ENCODE measurements at regions not wholly inside any gene's neighbourhood (a gene's known extent, or its start where the extent isn't known, plus 50 kb on each side); places are given as distances from the start of the nearest gene placed in this dataset.

DNA sequence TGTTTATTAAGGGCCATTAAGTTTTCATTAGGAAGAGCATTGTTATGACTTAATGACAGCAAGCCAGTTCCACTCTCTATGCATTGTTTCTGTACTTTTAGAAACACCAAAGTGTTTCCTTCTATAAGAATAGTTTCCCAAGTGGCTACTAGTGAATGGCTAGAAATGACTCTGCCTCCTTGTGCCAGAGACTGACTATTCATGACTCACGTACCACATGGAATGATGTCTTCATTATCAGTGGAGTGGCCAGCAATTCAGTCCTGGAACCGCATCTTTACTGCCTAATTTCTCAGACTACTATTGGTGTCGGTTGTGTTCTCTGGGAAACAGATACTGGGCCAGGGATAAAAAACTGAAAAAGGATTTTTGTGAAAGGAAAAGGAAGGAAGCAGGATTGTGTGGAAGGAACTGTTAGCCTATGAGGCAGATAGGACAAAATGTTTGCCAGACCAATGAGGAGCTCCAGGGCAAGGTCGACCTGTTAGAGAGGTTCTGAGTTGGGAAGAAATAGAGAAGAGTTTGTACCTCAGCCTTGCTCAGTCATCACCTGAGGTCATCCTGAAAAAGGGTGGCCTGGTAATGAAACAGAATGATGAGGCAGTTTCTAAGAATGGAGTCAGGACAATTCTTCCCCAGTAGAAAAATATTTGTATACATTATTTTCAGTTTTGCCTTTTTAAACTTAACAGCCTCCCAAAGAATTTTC, 218.6 kb downstream of the SPCS3 start:
- Histone ChIP-seq H2AFZ (no peak overlapping the region), H3K9me3 (ENCODE audit: insufficient read depth, low read depth) (no peaks in the 10 kb centered on the region), H3K9me2 (ENCODE audit: insufficient read depth) (no peaks in the 10 kb centered on the region), H4K20me1 (ENCODE audit: insufficient read depth) (no peaks in the 10 kb centered on the region), H3K4me1 (replicated peaks; ENCODE audit: insufficient read depth) (no peaks in the 10 kb centered on the region), H3K4me2 (no peak overlapping the region), H3F3A (ENCODE audit: insufficient read depth, low read depth) (no peaks in the 10 kb centered on the region), H3K4me3 (no peak overlapping the region), H3K27ac (no peak overlapping the region), H3K79me2 (ENCODE audit: low read depth) (no peaks in the 10 kb centered on the region), H3K27me3 (ENCODE audit: insufficient read depth, low read depth) (no peaks in the 10 kb centered on the region), H3K36me3 (ENCODE audit: low read depth) (no peaks in the 10 kb centered on the region)
- ChIA-PET CTCF (no interaction called here), POLR2A (ENCODE audit: unreplicated experiment) (no interaction called here)
- no TSS peak for BruUV-seq (replicated peaks)
- no peak for TF ChIP-seq CTCF (conservative IDR thresholded peaks at IDR 0.05)
- TF ChIP-seq EZH2 (IDR thresholded peaks at IDR 0.05; ENCODE audit: low read depth), result no peak
- intact Hi-C loops (cut with micrococcal nuclease; ENCODE audit: unreplicated experiment), result no loop called here
- no peak for DNase-seq

DNA sequence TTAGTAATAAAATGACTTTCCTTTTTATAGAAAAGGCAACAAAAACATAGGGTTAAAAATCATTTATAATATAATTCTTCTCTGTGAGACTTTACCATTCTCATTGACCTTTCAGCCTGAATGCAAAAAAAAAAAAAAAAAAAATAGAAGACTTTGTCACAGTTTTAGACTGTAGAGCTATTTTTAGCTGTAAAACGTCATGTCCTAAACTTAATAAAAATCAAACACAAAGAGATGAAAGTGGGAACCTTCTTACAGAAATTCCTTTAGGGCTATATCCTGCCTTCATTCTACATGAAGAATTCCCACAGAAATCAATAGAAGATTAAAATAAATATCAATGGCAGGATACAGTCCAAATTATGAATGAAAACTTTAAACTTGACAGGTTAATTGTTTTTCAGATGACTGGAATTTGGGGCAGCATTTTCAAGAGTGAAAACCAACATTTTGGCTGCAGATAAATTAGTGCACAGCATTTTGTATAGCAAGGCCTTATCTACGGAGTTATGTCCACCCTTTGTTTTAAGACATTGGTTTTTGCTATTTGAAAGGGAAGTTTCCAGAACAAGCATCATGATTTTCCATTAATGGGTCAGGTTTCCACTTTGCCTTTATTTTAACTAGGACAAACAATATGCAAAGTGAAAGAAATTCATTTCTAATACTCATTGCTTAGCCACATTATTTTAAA, 219.5 kb downstream of the SPCS3 start:
- Histone ChIP-seq H3K79me2 (ENCODE audit: low read depth) (no peaks in the 10 kb centered on the region), H3F3A (ENCODE audit: insufficient read depth, low read depth) (no peaks in the 10 kb centered on the region), H3K9me2 (ENCODE audit: insufficient read depth) (no peaks in the 10 kb centered on the region), H2AFZ (no peak overlapping the region), H3K4me2 (no peak overlapping the region), H3K27me3 (ENCODE audit: insufficient read depth, low read depth) (no peaks in the 10 kb centered on the region), H3K4me3 (no peak overlapping the region), H3K36me3 (ENCODE audit: low read depth) (no peaks in the 10 kb centered on the region), H3K27ac (no peak overlapping the region), H4K20me1 (ENCODE audit: insufficient read depth) (no peaks in the 10 kb centered on the region), H3K4me1 (replicated peaks; ENCODE audit: insufficient read depth) (no peaks in the 10 kb centered on the region), H3K9me3 (ENCODE audit: insufficient read depth, low read depth) (no peaks in the 10 kb centered on the region)
- ChIA-PET CTCF (no interaction called here), POLR2A (ENCODE audit: unreplicated experiment) (no interaction called here)
- intact Hi-C loops (cut with micrococcal nuclease; ENCODE audit: unreplicated experiment), result no loop called here
- no peak for DNase-seq
- TF ChIP-seq EZH2 (IDR thresholded peaks at IDR 0.05; ENCODE audit: low read depth) (no peak), CTCF (conservative IDR thresholded peaks at IDR 0.05) (no peak)
- no TSS peak for BruUV-seq (replicated peaks)

DNA sequence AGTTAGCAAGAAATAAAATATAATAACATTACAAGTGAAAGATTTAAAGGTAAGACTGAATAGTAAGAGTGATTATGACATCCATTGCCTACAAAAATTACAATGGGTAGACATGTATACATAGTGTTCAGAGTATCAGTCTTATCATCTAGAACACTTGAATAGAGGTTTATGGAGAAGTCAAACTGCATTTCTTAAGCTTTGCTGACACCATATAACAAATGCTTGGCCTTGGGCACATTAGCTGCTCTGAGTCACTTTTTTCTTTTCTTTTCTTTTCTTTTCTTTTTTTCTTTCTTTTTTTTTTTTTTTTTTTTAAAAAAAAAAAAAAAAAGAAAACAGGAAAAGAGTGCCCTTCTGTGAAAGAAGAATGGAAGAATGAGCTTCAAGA, 220.0 kb downstream of the SPCS3 start:
- Histone ChIP-seq H3K9me3 (ENCODE audit: insufficient read depth, low read depth) (no peaks in the 10 kb centered on the region), H2AFZ (no peak overlapping the region), H3K9me2 (ENCODE audit: insufficient read depth) (no peaks in the 10 kb centered on the region), H4K20me1 (ENCODE audit: insufficient read depth) (no peaks in the 10 kb centered on the region), H3K4me2 (no peak overlapping the region), H3K4me1 (replicated peaks; ENCODE audit: insufficient read depth) (no peaks in the 10 kb centered on the region), H3K79me2 (ENCODE audit: low read depth) (no peaks in the 10 kb centered on the region), H3K36me3 (ENCODE audit: low read depth) (no peaks in the 10 kb centered on the region), H3K27me3 (ENCODE audit: insufficient read depth, low read depth) (no peaks in the 10 kb centered on the region), H3K27ac (no peak overlapping the region), H3K4me3 (no peak overlapping the region), H3F3A (ENCODE audit: insufficient read depth, low read depth) (no peaks in the 10 kb centered on the region)
- TF ChIP-seq CTCF (conservative IDR thresholded peaks at IDR 0.05) (no peak), EZH2 (IDR thresholded peaks at IDR 0.05; ENCODE audit: low read depth) (no peak)
- no peak for DNase-seq
- CTCF ChIA-PET, result interaction anchor here (0.7 kb wide), 1 partner anchor 439 kb away, joined by 3 read pairs; no protein-coding TSS in a partner anchor
- intact Hi-C loops (cut with micrococcal nuclease; ENCODE audit: unreplicated experiment), result no loop called here
- BruUV-seq (replicated peaks), result no TSS peak
- POLR2A ChIA-PET (ENCODE audit: unreplicated experiment), result no interaction called here
